WTC11 (cell line): ENCODE measurements at regions not wholly inside any gene's neighbourhood (a gene's known extent, or its start where the extent isn't known, plus 50 kb on each side); places are given as distances from the start of the nearest gene placed in this dataset.

Experiments used
- ATAC-seq: fragments of 200-7000 bp; cut with Tn5 transposase; 2 replicates; pipeline ENCODE4 v1.10.0; 2021; ENCODE audit warnings: mild to moderate bottlenecking, moderate library complexity
- CTCF ChIA-PET: fragments of 300-600 bp; sonication (Branson Sonifier 250); formaldehyde crosslinking; loops from one replicate; lab custom pipeline; 2021; ENCODE audit warnings: antibody characterized with exemption; lab: Charles Lee
- POLR2A ChIA-PET: fragments of 350-600 bp; sonication (Branson Sonifier 250); formaldehyde crosslinking; loops from one replicate; lab custom pipeline; 2021; ENCODE audit warnings: antibody characterized with exemption; lab: Charles Lee
- DNase-seq: peaks from one replicate; pipeline ENCODE4 v3.0.0; 2021; ENCODE audit warnings: low spot score
- H3K27ac Mint-ChIP-seq: 2 replicates; pipeline ENCODE4 v1.8.0; 2021; ENCODE audit warnings: mixed read lengths
- H3K27me3 Mint-ChIP-seq: 2 replicates; pipeline ENCODE4 v1.8.0; 2021; ENCODE audit warnings: low read depth, mild to moderate bottlenecking, moderate library complexity, mixed read lengths
- H3K36me3 Mint-ChIP-seq: 2 replicates; pipeline ENCODE4 v1.8.0; 2021; ENCODE audit warnings: mixed read lengths
- H3K4me1 Mint-ChIP-seq: 2 replicates; pipeline ENCODE4 v1.8.0; 2022; ENCODE audit warnings: mixed read lengths
- H3K4me3 Mint-ChIP-seq: 2 replicates; pipeline ENCODE4 v1.8.0; 2021; ENCODE audit warnings: mild to moderate bottlenecking, moderate library complexity, mixed read lengths
- H3K9me3 Mint-ChIP-seq: 2 replicates; pipeline ENCODE4 v1.8.0; 2021; ENCODE audit warnings: mixed read lengths
- CREB1 ChIP-seq: sonication (generic); formaldehyde crosslinking; IDR thresholded peaks from 2 replicates; pipeline ENCODE4 v1.8.0; 2023; ENCODE audit warnings: mild to moderate bottlenecking, missing genetic modification reagents
- FOXP1 ChIP-seq: sonication (generic); formaldehyde crosslinking; IDR thresholded peaks from 2 replicates; pipeline ENCODE4 v1.8.0; 2022; ENCODE audit warnings: missing genetic modification reagents, mild to moderate bottlenecking, moderate library complexity, borderline replicate concordance
- PRRX2 ChIP-seq: fragments of 250-450 bp; sonication (Bioruptor Pico); IDR thresholded peaks from 2 replicates; pipeline ENCODE4 v1.8.0; 2021; ENCODE audit warnings: mild to moderate bottlenecking
- TCF7 ChIP-seq: sonication (generic); formaldehyde crosslinking; IDR thresholded peaks from 2 replicates; pipeline ENCODE4 v1.8.0; 2022; ENCODE audit warnings: mild to moderate bottlenecking, low read depth, missing genetic modification reagents, moderate library complexity
- TEAD1 ChIP-seq: sonication (generic); formaldehyde crosslinking; IDR thresholded peaks from 2 replicates; pipeline ENCODE4 v1.8.0; 2022; ENCODE audit warnings: mild to moderate bottlenecking, missing genetic modification reagents
- ZBTB21 ChIP-seq: sonication (generic); formaldehyde crosslinking; IDR thresholded peaks from 2 replicates; pipeline ENCODE4 v1.8.1; 2023; ENCODE audit warnings: mild to moderate bottlenecking, missing genetic modification reagents, borderline replicate concordance
- ZNF138 ChIP-seq: sonication (generic); formaldehyde crosslinking; conservative IDR thresholded peaks from 2 replicates; pipeline ENCODE4 v1.8.1; 2022; ENCODE audit warnings: mild to moderate bottlenecking, moderate library complexity, missing genetic modification reagents
- ZNF317 ChIP-seq: sonication (generic); formaldehyde crosslinking; IDR thresholded peaks from 2 replicates; pipeline ENCODE4 v1.8.1; 2023; ENCODE audit warnings: low read depth, mild to moderate bottlenecking, moderate library complexity, missing genetic modification reagents, borderline replicate concordance
- ZNF396 ChIP-seq: fragments of 250-450 bp; sonication (Bioruptor Pico); IDR thresholded peaks from 2 replicates; pipeline ENCODE4 v1.8.0; 2021; ENCODE audit warnings: mild to moderate bottlenecking, moderate library complexity, borderline replicate concordance
- TF ChIP-seq, protein P1 (sequence below): sonication (generic); formaldehyde crosslinking; IDR thresholded peaks from 2 replicates; pipeline ENCODE4 v1.8.1; 2022; ENCODE audit warnings: low read depth, mild to moderate bottlenecking, moderate library complexity, missing genetic modification reagents, borderline replicate concordance
- TF ChIP-seq, protein P2 (sequence below): sonication (generic); formaldehyde crosslinking; IDR thresholded peaks from 2 replicates; pipeline ENCODE4 v1.8.0; 2022; ENCODE audit warnings: mild to moderate bottlenecking, missing genetic modification reagents
- TF ChIP-seq, protein P3 (sequence below): fragments of 250-450 bp; sonication (Bioruptor Pico); IDR thresholded peaks from 2 replicates; pipeline ENCODE4 v1.8.0; 2021; ENCODE audit warnings: mild to moderate bottlenecking
- TF ChIP-seq, protein P4 (sequence below): fragments of 200-600 bp; IDR thresholded peaks from 2 replicates; pipeline ENCODE4 v1.8.0; 2022; ENCODE audit warnings: antibody characterized with exemption
- TF ChIP-seq, protein P5 (sequence below): sonication (generic); formaldehyde crosslinking; IDR thresholded peaks from 2 replicates; pipeline ENCODE4 v1.8.0; 2022; ENCODE audit warnings: mild to moderate bottlenecking, missing genetic modification reagents
- TF ChIP-seq, protein P6 (sequence below): sonication (generic); formaldehyde crosslinking; IDR thresholded peaks from 2 replicates; pipeline ENCODE4 v1.8.1; 2023; ENCODE audit warnings: mild to moderate bottlenecking, missing genetic modification reagents
- TF ChIP-seq, protein P7 (sequence below): fragments of 250-450 bp; sonication (Bioruptor Pico); IDR thresholded peaks from 2 replicates; pipeline ENCODE4 v1.9.0; 2021; ENCODE audit warnings: mild to moderate bottlenecking
- TF ChIP-seq, protein P8 (sequence below): sonication (generic); formaldehyde crosslinking; IDR thresholded peaks from 2 replicates; pipeline ENCODE4 v1.8.1; 2023; ENCODE audit warnings: mild to moderate bottlenecking, moderate library complexity, missing genetic modification reagents
- TF ChIP-seq, protein P9 (sequence below): sonication (generic); formaldehyde crosslinking; IDR thresholded peaks from 2 replicates; pipeline ENCODE4 v1.8.0; 2023; ENCODE audit warnings: mild to moderate bottlenecking, missing genetic modification reagents

DNA sequence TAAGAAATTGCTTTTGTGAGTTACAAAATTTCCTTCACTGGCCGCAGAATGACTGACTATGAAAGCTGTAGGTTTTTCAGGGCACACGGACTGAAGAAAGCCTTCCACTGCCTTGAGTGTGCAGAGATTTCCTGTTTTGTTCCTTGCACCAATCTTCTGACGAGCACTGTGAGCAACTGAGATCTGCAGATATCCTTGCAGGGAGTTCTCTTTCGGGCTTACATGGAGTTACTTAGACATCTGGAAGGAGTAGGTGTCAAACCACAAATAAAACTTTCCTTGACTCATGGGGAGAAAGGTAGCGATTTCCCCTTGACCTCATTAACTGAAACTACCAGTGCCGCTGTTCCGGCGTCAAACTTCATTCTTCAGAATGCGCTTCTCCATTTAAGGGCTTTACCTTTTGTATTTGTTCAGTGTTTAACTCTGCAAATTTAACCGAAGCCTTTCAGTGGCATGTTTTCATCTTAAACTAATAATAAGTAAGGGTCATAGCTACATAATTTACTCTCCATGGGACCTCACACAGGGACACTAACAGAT lies 1175.3 kb downstream of the GATA3 start:
- DNase-seq (no peak), ATAC-seq (no peak)
- TF ChIP-seq CREB1 (CRISPR knock-in tag) (no peak), FOXP1 (CRISPR knock-in tag) (no peak), ZNF396 (no peak), ZBTB21 (CRISPR knock-in tag) (no peak), ZNF317 (CRISPR knock-in tag) (no peak), ZNF138 (CRISPR knock-in tag) (no peak), TEAD1 (no peak), PRRX2 (no peak), TCF7 (CRISPR knock-in tag) (no peak)
- TF ChIP-seq, protein P1, sequence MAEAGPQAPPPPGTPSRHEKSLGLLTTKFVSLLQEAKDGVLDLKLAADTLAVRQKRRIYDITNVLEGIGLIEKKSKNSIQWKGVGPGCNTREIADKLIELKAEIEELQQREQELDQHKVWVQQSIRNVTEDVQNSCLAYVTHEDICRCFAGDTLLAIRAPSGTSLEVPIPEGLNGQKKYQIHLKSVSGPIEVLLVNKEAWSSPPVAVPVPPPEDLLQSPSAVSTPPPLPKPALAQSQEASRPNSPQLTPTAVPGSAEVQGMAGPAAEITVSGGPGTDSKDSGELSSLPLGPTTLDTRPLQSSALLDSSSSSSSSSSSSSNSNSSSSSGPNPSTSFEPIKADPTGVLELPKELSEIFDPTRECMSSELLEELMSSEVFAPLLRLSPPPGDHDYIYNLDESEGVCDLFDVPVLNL (CRISPR knock-in tag) = no peak
- TF ChIP-seq, protein P2, sequence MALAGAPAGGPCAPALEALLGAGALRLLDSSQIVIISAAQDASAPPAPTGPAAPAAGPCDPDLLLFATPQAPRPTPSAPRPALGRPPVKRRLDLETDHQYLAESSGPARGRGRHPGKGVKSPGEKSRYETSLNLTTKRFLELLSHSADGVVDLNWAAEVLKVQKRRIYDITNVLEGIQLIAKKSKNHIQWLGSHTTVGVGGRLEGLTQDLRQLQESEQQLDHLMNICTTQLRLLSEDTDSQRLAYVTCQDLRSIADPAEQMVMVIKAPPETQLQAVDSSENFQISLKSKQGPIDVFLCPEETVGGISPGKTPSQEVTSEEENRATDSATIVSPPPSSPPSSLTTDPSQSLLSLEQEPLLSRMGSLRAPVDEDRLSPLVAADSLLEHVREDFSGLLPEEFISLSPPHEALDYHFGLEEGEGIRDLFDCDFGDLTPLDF (CRISPR knock-in tag) = no peak
- TF ChIP-seq, protein P3, sequence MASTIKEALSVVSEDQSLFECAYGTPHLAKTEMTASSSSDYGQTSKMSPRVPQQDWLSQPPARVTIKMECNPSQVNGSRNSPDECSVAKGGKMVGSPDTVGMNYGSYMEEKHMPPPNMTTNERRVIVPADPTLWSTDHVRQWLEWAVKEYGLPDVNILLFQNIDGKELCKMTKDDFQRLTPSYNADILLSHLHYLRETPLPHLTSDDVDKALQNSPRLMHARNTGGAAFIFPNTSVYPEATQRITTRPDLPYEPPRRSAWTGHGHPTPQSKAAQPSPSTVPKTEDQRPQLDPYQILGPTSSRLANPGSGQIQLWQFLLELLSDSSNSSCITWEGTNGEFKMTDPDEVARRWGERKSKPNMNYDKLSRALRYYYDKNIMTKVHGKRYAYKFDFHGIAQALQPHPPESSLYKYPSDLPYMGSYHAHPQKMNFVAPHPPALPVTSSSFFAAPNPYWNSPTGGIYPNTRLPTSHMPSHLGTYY (CRISPR knock-in tag) = no peak
- TF ChIP-seq, protein P4, sequence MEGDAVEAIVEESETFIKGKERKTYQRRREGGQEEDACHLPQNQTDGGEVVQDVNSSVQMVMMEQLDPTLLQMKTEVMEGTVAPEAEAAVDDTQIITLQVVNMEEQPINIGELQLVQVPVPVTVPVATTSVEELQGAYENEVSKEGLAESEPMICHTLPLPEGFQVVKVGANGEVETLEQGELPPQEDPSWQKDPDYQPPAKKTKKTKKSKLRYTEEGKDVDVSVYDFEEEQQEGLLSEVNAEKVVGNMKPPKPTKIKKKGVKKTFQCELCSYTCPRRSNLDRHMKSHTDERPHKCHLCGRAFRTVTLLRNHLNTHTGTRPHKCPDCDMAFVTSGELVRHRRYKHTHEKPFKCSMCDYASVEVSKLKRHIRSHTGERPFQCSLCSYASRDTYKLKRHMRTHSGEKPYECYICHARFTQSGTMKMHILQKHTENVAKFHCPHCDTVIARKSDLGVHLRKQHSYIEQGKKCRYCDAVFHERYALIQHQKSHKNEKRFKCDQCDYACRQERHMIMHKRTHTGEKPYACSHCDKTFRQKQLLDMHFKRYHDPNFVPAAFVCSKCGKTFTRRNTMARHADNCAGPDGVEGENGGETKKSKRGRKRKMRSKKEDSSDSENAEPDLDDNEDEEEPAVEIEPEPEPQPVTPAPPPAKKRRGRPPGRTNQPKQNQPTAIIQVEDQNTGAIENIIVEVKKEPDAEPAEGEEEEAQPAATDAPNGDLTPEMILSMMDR = no peak
- TF ChIP-seq, protein P5, sequence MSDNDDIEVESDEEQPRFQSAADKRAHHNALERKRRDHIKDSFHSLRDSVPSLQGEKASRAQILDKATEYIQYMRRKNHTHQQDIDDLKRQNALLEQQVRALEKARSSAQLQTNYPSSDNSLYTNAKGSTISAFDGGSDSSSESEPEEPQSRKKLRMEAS (CRISPR knock-in tag) = no peak
- TF ChIP-seq, protein P6, sequence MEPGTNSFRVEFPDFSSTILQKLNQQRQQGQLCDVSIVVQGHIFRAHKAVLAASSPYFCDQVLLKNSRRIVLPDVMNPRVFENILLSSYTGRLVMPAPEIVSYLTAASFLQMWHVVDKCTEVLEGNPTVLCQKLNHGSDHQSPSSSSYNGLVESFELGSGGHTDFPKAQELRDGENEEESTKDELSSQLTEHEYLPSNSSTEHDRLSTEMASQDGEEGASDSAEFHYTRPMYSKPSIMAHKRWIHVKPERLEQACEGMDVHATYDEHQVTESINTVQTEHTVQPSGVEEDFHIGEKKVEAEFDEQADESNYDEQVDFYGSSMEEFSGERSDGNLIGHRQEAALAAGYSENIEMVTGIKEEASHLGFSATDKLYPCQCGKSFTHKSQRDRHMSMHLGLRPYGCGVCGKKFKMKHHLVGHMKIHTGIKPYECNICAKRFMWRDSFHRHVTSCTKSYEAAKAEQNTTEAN (CRISPR knock-in tag) = no peak
- TF ChIP-seq, protein P7, sequence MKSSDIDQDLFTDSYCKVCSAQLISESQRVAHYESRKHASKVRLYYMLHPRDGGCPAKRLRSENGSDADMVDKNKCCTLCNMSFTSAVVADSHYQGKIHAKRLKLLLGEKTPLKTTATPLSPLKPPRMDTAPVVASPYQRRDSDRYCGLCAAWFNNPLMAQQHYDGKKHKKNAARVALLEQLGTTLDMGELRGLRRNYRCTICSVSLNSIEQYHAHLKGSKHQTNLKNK = no peak
- TF ChIP-seq, protein P8, sequence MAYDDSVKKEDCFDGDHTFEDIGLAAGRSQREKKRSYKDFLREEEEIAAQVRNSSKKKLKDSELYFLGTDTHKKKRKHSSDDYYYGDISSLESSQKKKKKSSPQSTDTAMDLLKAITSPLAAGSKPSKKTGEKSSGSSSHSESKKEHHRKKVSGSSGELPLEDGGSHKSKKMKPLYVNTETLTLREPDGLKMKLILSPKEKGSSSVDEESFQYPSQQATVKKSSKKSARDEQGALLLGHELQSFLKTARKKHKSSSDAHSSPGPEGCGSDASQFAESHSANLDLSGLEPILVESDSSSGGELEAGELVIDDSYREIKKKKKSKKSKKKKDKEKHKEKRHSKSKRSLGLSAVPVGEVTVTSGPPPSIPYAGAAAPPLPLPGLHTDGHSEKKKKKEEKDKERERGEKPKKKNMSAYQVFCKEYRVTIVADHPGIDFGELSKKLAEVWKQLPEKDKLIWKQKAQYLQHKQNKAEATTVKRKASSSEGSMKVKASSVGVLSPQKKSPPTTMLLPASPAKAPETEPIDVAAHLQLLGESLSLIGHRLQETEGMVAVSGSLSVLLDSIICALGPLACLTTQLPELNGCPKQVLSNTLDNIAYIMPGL (CRISPR knock-in tag) = no peak
- TF ChIP-seq, protein P9, sequence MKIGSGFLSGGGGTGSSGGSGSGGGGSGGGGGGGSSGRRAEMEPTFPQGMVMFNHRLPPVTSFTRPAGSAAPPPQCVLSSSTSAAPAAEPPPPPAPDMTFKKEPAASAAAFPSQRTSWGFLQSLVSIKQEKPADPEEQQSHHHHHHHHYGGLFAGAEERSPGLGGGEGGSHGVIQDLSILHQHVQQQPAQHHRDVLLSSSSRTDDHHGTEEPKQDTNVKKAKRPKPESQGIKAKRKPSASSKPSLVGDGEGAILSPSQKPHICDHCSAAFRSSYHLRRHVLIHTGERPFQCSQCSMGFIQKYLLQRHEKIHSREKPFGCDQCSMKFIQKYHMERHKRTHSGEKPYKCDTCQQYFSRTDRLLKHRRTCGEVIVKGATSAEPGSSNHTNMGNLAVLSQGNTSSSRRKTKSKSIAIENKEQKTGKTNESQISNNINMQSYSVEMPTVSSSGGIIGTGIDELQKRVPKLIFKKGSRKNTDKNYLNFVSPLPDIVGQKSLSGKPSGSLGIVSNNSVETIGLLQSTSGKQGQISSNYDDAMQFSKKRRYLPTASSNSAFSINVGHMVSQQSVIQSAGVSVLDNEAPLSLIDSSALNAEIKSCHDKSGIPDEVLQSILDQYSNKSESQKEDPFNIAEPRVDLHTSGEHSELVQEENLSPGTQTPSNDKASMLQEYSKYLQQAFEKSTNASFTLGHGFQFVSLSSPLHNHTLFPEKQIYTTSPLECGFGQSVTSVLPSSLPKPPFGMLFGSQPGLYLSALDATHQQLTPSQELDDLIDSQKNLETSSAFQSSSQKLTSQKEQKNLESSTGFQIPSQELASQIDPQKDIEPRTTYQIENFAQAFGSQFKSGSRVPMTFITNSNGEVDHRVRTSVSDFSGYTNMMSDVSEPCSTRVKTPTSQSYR = no peak
- Mint-ChIP-seq H3K36me3 (no peaks in the 10 kb centered on the region), H3K27ac (no peak overlapping the region), H3K4me1 (no peaks in the 10 kb centered on the region), H3K27me3 (no peaks in the 10 kb centered on the region), H3K4me3 (no peak overlapping the region), H3K9me3 (no peaks in the 10 kb centered on the region)
- ChIA-PET POLR2A (no interaction called here), CTCF (no interaction called here)
